HCT116 (cell line): ENCODE measurements at regions not wholly inside any gene's neighbourhood (a gene's known extent, or its start where the extent isn't known, plus 50 kb on each side); places are given as distances from the start of the nearest gene placed in this dataset.

Source experiments
- ATAC-seq: fragments of 200-7000 bp; cut with Tn5 transposase; 2 replicates; pipeline ENCODE4 v1.9.1; 2020; ENCODE audit warnings: mild to moderate bottlenecking, moderate library complexity
- BruUV-seq: library from RNA; stranded (reverse); fragments of 400-500 nt; replicated peaks from 2 replicates; lab custom pipeline; 2021; lab: Mats Ljungman, UMichigan
- CTCF ChIA-PET: fragments of 300-600 bp; sonication (Branson Sonifier 250); formaldehyde crosslinking; loops from one replicate; lab custom pipeline; 2021; ENCODE audit warnings: antibody characterized with exemption; lab: Charles Lee
- POLR2A ChIA-PET: fragments of 300-600, 350-600 bp; sonication (Branson Sonifier 250); formaldehyde crosslinking; loops from one replicate; lab custom pipeline; 2021; ENCODE audit warnings: antibody characterized with exemption; lab: Charles Lee
- RAD21 ChIA-PET, 2 experiments: fragments of 300-600 bp; sonication (Branson Sonifier 250); formaldehyde crosslinking; loops; one replicate each; lab custom pipeline; 2023; ENCODE audit warnings: low total read pairs in 2 of 2; ENCODE audit not compliant: uncharacterized antibody in 2 of 2, unreplicated experiment in 2 of 2, low non-redundant PET in 1 of 2; lab: Charles Lee
- DNase-seq: peaks from one replicate; pipeline ENCODE4 v3.0.0-alpha.2; 2010; ENCODE audit warnings: low read depth, low spot score
- H2AFZ ChIP-seq: fragments of 200-600 bp; shearing (Covaris generic), sonication (generic); 2 replicates; pipeline ENCODE4 v1.6.1; 2017; ENCODE audit warnings: low read depth, mixed run types, mixed read lengths, antibody characterized with exemption, low read length; ENCODE audit not compliant: poor library complexity, severe bottlenecking
- H3K27ac ChIP-seq: 2 replicates; pipeline ENCODE4 v1.5.1; 2012; ENCODE audit warnings: low read depth, low read length
- H3K27me3 ChIP-seq: fragments of 200-600 bp; sonication (generic); 2 replicates; pipeline ENCODE4 v1.6.1; 2016; ENCODE audit warnings: mixed run types, low read length, mixed read lengths; ENCODE audit not compliant: insufficient read depth
- H3K36me3 ChIP-seq, 2 experiments: fragments of 200-500 bp in 1 of 2; fragments of 200-600 bp in 1 of 2; sonication (Bioruptor generic) in 1 of 2; sonication (generic) in 1 of 2; 2 replicates each; pipeline versions ENCODE4 v1.5.1 to v1.6.1; 2014 to 2016; ENCODE audit warnings: low read length in 2 of 2, inconsistent platforms in 1 of 2, mixed read lengths in 1 of 2, mixed run types in 1 of 2; ENCODE audit not compliant: insufficient read depth in 2 of 2, control insufficient read depth in 1 of 2
- H3K4me1 ChIP-seq, 2 experiments: fragments of 200-600 bp in 1 of 2; sonication (generic) in 1 of 2; 2 replicates each; pipeline versions ENCODE4 v1.5.1 to v1.6.1; 2012 to 2017; ENCODE audit warnings: low read length in 2 of 2, inconsistent platforms in 1 of 2, mild to moderate bottlenecking in 1 of 2, mixed read lengths in 1 of 2, mixed run types in 1 of 2, moderate library complexity in 1 of 2; ENCODE audit not compliant: insufficient read depth in 2 of 2, control insufficient read depth in 1 of 2
- H3K4me2 ChIP-seq: fragments of 200-600 bp; sonication (generic); 2 replicates; pipeline ENCODE4 v1.6.1; 2017; ENCODE audit warnings: mixed run types, low read length, mixed read lengths
- H3K4me3 ChIP-seq, 2 experiments: fragments of 200-600 bp in 1 of 2; sonication (generic) in 1 of 2; replicated peaks in 1 of 2; 2 replicates each; pipeline ENCODE4 v1.5.1; 2011 to 2016; ENCODE audit warnings: low read length in 2 of 2, control low read depth in 1 of 2, low read depth in 1 of 2, mild to moderate bottlenecking in 1 of 2, mixed read lengths in 1 of 2, mixed run types in 1 of 2
- H3K79me2 ChIP-seq: fragments of 200-600 bp; sonication (generic); 2 replicates; pipeline ENCODE4 v1.6.1; 2017; ENCODE audit warnings: mild to moderate bottlenecking, mixed run types, low read length, moderate library complexity, mixed read lengths; ENCODE audit not compliant: insufficient read depth
- H3K9ac ChIP-seq: fragments of 200-600 bp; sonication (generic); 2 replicates; pipeline ENCODE4 v1.6.1; 2016; ENCODE audit warnings: low read length, mixed read lengths
- H3K9me2 ChIP-seq: fragments of 200-600 bp; sonication (generic), shearing (Covaris generic); 2 replicates; pipeline ENCODE4 v1.6.1; 2017; ENCODE audit warnings: mixed run types, mild to moderate bottlenecking, moderate library complexity; ENCODE audit not compliant: insufficient read depth
- H3K9me3 ChIP-seq, 2 experiments: fragments of 200-500 bp in 1 of 2; fragments of 200-600 bp in 1 of 2; sonication (Bioruptor generic) in 1 of 2; sonication (generic) in 1 of 2; 2 replicates each; pipeline ENCODE4 v1.6.1; 2014 to 2017; ENCODE audit warnings: low read length in 2 of 2, mixed read lengths in 2 of 2, inconsistent platforms in 1 of 2, low read depth in 1 of 2, mild to moderate bottlenecking in 1 of 2, mixed run types in 1 of 2, moderate library complexity in 1 of 2; ENCODE audit not compliant: control insufficient read depth in 1 of 2, insufficient read depth in 1 of 2
- H4K20me1 ChIP-seq: fragments of 200-600 bp; sonication (generic), shearing (Covaris generic); 2 replicates; pipeline ENCODE4 v1.6.1; 2017; ENCODE audit warnings: mixed run types, mild to moderate bottlenecking, moderate library complexity; ENCODE audit not compliant: insufficient read depth
- POLR2AphosphoS5 ChIP-seq: IDR thresholded peaks from 2 replicates; pipeline ENCODE4 v1.6.1; 2011; ENCODE audit warnings: mild to moderate bottlenecking, low read depth, low read length, moderate library complexity
- SIN3A ChIP-seq: IDR thresholded peaks from 2 replicates; pipeline ENCODE4 v1.6.1; 2012; ENCODE audit warnings: low read depth
- TCF7L2 ChIP-seq: IDR thresholded peaks from 2 replicates; pipeline ENCODE4 v1.7.0; 2011; ENCODE audit warnings: borderline replicate concordance, inconsistent platforms; ENCODE audit not compliant: insufficient read depth, insufficient read length; ENCODE audit errors: extremely low read depth
- ZNF274 ChIP-seq: fragments of 200-500 bp; sonication (Bioruptor generic); IDR thresholded peaks from 2 replicates; pipeline ENCODE4 v1.6.1; 2014; ENCODE audit warnings: mild to moderate bottlenecking, low read depth, low read length, inconsistent platforms
- intact Hi-C: fragments of 100-400 bp; cut with micrococcal nuclease; formaldehyde crosslinking; loops from 2 replicates; pipeline ENCODE4 v1.10.0; 2022
- TF ChIP-seq, protein P1 (sequence below), 3 experiments: fragments of 200-600 bp in 1 of 3; sonication (generic) in 1 of 3; IDR thresholded peaks in 2 of 3; conservative IDR thresholded peaks in 1 of 3; 2 replicates each; pipeline ENCODE4 v1.5.1; 2012 to 2017; ENCODE audit warnings: low read depth in 2 of 3, low read length in 2 of 3, antibody characterized with exemption in 1 of 3, borderline replicate concordance in 1 of 3, control low read depth in 1 of 3, mild to moderate bottlenecking in 1 of 3, mixed read lengths in 1 of 3, mixed run types in 1 of 3, moderate library complexity in 1 of 3; ENCODE audit not compliant: insufficient read depth in 1 of 3
- TF ChIP-seq, protein P2 (sequence below): IDR thresholded peaks from 2 replicates; pipeline ENCODE4 v1.6.1; 2012; ENCODE audit warnings: low read depth
- TF ChIP-seq, protein P3 (sequence below): IDR thresholded peaks from 2 replicates; pipeline ENCODE4 v1.6.1; 2012
- TF ChIP-seq, protein P4 (sequence below): IDR thresholded peaks from 2 replicates; pipeline ENCODE4 v1.6.1; 2011; ENCODE audit warnings: mild to moderate bottlenecking, low read length, moderate library complexity; ENCODE audit not compliant: insufficient replicate concordance; ENCODE audit errors: extremely low read depth

DNA sequence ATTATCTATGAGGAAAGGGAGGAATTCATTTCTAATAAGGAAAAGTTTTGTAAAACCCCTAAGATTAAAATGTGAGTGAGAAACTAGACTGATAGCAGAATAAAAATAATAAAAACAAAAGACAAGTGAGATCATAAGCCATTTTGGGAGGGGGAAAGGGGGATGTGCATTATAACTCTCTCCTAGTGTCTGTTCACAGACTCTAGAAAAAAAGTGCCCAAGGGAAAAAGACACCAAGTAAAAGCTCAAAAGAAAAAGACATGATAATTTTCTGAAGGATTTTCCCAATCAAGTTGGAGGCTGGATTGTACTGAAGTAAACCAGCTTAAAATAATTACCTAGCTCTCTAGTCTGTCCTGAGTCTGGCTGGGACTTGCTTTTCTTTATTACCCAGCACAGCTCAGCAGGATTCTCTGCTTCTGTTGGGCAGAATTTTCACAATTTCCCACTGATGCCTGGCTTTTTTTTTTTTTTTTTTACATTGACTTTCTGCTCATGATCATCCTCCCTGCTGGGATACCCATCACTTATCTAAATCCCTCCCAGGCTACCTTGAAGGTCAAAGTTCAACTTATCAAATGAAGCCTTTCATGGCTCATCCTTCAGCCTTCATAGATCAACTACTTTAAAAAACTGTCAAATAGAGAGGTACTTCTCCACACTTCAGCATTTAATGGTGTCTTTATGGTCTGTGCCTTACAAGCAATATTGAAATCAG, 124.2 kb upstream of the KCNJ16 start:
- no TSS peak for BruUV-seq
- DNase-seq: no peak
- H3K4me2 ChIP-seq: no peak overlapping the region
- no peaks in the 10 kb centered on the region for H3K4me1 ChIP-seq
- H4K20me1 ChIP-seq: no peaks in the 10 kb centered on the region
- H3K4me3 ChIP-seq: no peak overlapping the region
- H3K9me3 ChIP-seq: peaks cover 3 to 12% of the 10 kb centered on the region in 2 experiments
- no peaks in the 10 kb centered on the region for H3K27me3 ChIP-seq
- ChIA-PET CTCF (no interaction called here), POLR2A (no interaction called here), RAD21 (no interaction called here)
- no peaks in the 10 kb centered on the region for H3K36me3 ChIP-seq
- no peak overlapping the region for H2AFZ ChIP-seq
- H3K9ac ChIP-seq: no peak overlapping the region
- intact Hi-C loops: no loop called here
- no peak overlapping the region for H3K27ac ChIP-seq
- H3K9me2 ChIP-seq: no peaks in the 10 kb centered on the region
- no peaks in the 10 kb centered on the region for H3K79me2 ChIP-seq
- ATAC-seq: no peak
- TF ChIP-seq SIN3A: no peak
- no peak for TF ChIP-seq ZNF274
- no peak for TF ChIP-seq POLR2AphosphoS5
- no peak for TF ChIP-seq TCF7L2
- TF ChIP-seq, protein P1, sequence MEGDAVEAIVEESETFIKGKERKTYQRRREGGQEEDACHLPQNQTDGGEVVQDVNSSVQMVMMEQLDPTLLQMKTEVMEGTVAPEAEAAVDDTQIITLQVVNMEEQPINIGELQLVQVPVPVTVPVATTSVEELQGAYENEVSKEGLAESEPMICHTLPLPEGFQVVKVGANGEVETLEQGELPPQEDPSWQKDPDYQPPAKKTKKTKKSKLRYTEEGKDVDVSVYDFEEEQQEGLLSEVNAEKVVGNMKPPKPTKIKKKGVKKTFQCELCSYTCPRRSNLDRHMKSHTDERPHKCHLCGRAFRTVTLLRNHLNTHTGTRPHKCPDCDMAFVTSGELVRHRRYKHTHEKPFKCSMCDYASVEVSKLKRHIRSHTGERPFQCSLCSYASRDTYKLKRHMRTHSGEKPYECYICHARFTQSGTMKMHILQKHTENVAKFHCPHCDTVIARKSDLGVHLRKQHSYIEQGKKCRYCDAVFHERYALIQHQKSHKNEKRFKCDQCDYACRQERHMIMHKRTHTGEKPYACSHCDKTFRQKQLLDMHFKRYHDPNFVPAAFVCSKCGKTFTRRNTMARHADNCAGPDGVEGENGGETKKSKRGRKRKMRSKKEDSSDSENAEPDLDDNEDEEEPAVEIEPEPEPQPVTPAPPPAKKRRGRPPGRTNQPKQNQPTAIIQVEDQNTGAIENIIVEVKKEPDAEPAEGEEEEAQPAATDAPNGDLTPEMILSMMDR (IDR thresholded peaks at IDR 0.05 in 2 of 3, conservative IDR thresholded peaks at IDR 0.05 in 1 of 3; ENCODE audit: borderline replicate concordance in 1 of 3, insufficient read depth in 1 of 3, low read depth in 2 of 3, low read length in 2 of 3): no peak
- TF ChIP-seq, protein P2, sequence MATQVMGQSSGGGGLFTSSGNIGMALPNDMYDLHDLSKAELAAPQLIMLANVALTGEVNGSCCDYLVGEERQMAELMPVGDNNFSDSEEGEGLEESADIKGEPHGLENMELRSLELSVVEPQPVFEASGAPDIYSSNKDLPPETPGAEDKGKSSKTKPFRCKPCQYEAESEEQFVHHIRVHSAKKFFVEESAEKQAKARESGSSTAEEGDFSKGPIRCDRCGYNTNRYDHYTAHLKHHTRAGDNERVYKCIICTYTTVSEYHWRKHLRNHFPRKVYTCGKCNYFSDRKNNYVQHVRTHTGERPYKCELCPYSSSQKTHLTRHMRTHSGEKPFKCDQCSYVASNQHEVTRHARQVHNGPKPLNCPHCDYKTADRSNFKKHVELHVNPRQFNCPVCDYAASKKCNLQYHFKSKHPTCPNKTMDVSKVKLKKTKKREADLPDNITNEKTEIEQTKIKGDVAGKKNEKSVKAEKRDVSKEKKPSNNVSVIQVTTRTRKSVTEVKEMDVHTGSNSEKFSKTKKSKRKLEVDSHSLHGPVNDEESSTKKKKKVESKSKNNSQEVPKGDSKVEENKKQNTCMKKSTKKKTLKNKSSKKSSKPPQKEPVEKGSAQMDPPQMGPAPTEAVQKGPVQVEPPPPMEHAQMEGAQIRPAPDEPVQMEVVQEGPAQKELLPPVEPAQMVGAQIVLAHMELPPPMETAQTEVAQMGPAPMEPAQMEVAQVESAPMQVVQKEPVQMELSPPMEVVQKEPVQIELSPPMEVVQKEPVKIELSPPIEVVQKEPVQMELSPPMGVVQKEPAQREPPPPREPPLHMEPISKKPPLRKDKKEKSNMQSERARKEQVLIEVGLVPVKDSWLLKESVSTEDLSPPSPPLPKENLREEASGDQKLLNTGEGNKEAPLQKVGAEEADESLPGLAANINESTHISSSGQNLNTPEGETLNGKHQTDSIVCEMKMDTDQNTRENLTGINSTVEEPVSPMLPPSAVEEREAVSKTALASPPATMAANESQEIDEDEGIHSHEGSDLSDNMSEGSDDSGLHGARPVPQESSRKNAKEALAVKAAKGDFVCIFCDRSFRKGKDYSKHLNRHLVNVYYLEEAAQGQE: no peak
- TF ChIP-seq, protein P3, sequence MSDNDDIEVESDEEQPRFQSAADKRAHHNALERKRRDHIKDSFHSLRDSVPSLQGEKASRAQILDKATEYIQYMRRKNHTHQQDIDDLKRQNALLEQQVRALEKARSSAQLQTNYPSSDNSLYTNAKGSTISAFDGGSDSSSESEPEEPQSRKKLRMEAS: no peak
- TF ChIP-seq, protein P4, sequence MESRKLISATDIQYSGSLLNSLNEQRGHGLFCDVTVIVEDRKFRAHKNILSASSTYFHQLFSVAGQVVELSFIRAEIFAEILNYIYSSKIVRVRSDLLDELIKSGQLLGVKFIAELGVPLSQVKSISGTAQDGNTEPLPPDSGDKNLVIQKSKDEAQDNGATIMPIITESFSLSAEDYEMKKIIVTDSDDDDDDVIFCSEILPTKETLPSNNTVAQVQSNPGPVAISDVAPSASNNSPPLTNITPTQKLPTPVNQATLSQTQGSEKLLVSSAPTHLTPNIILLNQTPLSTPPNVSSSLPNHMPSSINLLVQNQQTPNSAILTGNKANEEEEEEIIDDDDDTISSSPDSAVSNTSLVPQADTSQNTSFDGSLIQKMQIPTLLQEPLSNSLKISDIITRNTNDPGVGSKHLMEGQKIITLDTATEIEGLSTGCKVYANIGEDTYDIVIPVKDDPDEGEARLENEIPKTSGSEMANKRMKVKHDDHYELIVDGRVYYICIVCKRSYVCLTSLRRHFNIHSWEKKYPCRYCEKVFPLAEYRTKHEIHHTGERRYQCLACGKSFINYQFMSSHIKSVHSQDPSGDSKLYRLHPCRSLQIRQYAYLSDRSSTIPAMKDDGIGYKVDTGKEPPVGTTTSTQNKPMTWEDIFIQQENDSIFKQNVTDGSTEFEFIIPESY: no peak
